ENCODE measurements at regions not wholly inside any gene's neighbourhood (a gene's known extent, or its start where the extent isn't known, plus 50 kb on each side); places are given as distances from the start of the nearest gene placed in this dataset.
"Not testable (repeated sequence)": the region's sequence is repeated elsewhere in the genome, so short reads cannot be mapped to it uniquely, and the experiment has no call there.

GRCh38 chr2:220823590-220823989 lies 748.5 kb downstream of the EPHA4 start:
- TF ChIP-seq, protein P1, sequence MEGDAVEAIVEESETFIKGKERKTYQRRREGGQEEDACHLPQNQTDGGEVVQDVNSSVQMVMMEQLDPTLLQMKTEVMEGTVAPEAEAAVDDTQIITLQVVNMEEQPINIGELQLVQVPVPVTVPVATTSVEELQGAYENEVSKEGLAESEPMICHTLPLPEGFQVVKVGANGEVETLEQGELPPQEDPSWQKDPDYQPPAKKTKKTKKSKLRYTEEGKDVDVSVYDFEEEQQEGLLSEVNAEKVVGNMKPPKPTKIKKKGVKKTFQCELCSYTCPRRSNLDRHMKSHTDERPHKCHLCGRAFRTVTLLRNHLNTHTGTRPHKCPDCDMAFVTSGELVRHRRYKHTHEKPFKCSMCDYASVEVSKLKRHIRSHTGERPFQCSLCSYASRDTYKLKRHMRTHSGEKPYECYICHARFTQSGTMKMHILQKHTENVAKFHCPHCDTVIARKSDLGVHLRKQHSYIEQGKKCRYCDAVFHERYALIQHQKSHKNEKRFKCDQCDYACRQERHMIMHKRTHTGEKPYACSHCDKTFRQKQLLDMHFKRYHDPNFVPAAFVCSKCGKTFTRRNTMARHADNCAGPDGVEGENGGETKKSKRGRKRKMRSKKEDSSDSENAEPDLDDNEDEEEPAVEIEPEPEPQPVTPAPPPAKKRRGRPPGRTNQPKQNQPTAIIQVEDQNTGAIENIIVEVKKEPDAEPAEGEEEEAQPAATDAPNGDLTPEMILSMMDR (IDR thresholded peaks at IDR 0.05; ENCODE audit: low read length), result not testable (repeated sequence)
- not testable (repeated sequence) for TF ChIP-seq EZH2 (IDR thresholded peaks at IDR 0.05; ENCODE audit: borderline replicate concordance, low read length)

All from OCI-LY1 (cell line).